OCI-LY7 (cell line): ENCODE measurements at regions not wholly inside any gene's neighbourhood (a gene's known extent, or its start where the extent isn't known, plus 50 kb on each side); places are given as distances from the start of the nearest gene placed in this dataset.
"Not testable (repeated sequence)": the region's sequence is repeated elsewhere in the genome, so short reads cannot be mapped to it uniquely, and the experiment has no call there.

Source experiments
- BruUV-seq: library from RNA; stranded (reverse); fragments of 400-500 nt; replicated peaks from 2 replicates; lab custom pipeline; 2021; lab: Mats Ljungman, UMichigan
- CTCF ChIA-PET: fragments of 300-600 bp; sonication (Branson Sonifier 250); formaldehyde crosslinking; loops from one replicate; lab custom pipeline; 2022; ENCODE audit warnings: antibody characterized with exemption; ENCODE audit not compliant: unreplicated experiment; lab: Charles Lee
- POLR2A ChIA-PET: fragments of 300-600 bp; sonication (Branson Sonifier 250); formaldehyde crosslinking; loops from one replicate; lab custom pipeline; 2022; ENCODE audit warnings: antibody characterized with exemption; lab: Charles Lee
- DNase-seq: peaks from one replicate; pipeline ENCODE4 v3.0.0-alpha.2; 2015; ENCODE audit warnings: low spot score
- H2AFZ ChIP-seq: fragments of 200-600 bp; sonication (generic), shearing (Covaris generic); 2 replicates; pipeline ENCODE4 v1.6.1; 2014; ENCODE audit warnings: mild to moderate bottlenecking, antibody characterized with exemption, low read length, moderate library complexity
- H3K27ac ChIP-seq: fragments of 200-600 bp; sonication (generic); 2 replicates; pipeline ENCODE4 v1.5.1; 2014; ENCODE audit warnings: mixed run types, low read depth, mild to moderate bottlenecking, moderate library complexity, low read length, inconsistent platforms; ENCODE audit not compliant: poor library complexity, severe bottlenecking
- H3K36me3 ChIP-seq: fragments of 200-600 bp; sonication (generic); 2 replicates; pipeline ENCODE4 v1.6.1; 2014; ENCODE audit warnings: mild to moderate bottlenecking, antibody characterized with exemption, low read length, moderate library complexity, mixed read lengths; ENCODE audit not compliant: insufficient read depth
- H3K4me1 ChIP-seq: fragments of 200-600 bp; sonication (generic); 2 replicates; pipeline ENCODE4 v1.5.1; 2014; ENCODE audit warnings: mild to moderate bottlenecking, low read length; ENCODE audit not compliant: insufficient read depth, poor library complexity, severe bottlenecking
- H3K4me2 ChIP-seq: fragments of 200-600 bp; sonication (generic); 2 replicates; pipeline ENCODE4 v1.6.1; 2014; ENCODE audit warnings: mild to moderate bottlenecking, low read length
- H3K4me3 ChIP-seq: fragments of 200-600 bp; sonication (generic); 2 replicates; pipeline ENCODE4 v1.5.1; 2014; ENCODE audit warnings: mild to moderate bottlenecking, low read depth, low read length; ENCODE audit not compliant: poor library complexity, severe bottlenecking
- H3K79me2 ChIP-seq: fragments of 200-600 bp; sonication (generic); 2 replicates; pipeline ENCODE4 v1.6.1; 2016; ENCODE audit warnings: low read depth, mild to moderate bottlenecking, low read length, moderate library complexity, mixed read lengths; ENCODE audit not compliant: insufficient read depth
- H3K9me2 ChIP-seq: fragments of 200-600 bp; sonication (generic); 2 replicates; pipeline ENCODE4 v1.6.1; 2016; ENCODE audit warnings: mild to moderate bottlenecking, low read length, mixed read lengths; ENCODE audit not compliant: insufficient read depth
- H3K9me3 ChIP-seq: fragments of 200-600 bp; sonication (generic); 2 replicates; pipeline ENCODE4 v1.6.1; 2014; ENCODE audit warnings: mild to moderate bottlenecking, mixed run types, low read length, mixed read lengths
- H4K20me1 ChIP-seq: fragments of 200-600 bp; sonication (generic); 2 replicates; pipeline ENCODE4 v1.6.1; 2014; ENCODE audit warnings: mild to moderate bottlenecking, antibody characterized with exemption, low read length, moderate library complexity, mixed read lengths; ENCODE audit not compliant: insufficient read depth
- EZH2phosphoT487 ChIP-seq: fragments of 200-600 bp; sonication (generic); IDR thresholded peaks from 2 replicates; pipeline ENCODE4 v1.6.1; 2018; ENCODE audit warnings: low read depth, borderline replicate concordance, mild to moderate bottlenecking, mixed run types, antibody characterized with exemption, low read length, moderate library complexity, mixed read lengths
- intact Hi-C: fragments of 100-400 bp; cut with micrococcal nuclease; formaldehyde crosslinking; loops from one replicate; pipeline ENCODE4 v1.10.0; 2022; ENCODE audit not compliant: unreplicated experiment
- TF ChIP-seq, protein P1 (sequence below): fragments of 200-600 bp; sonication (generic); conservative IDR thresholded peaks from 2 replicates; pipeline ENCODE4 v1.5.1; 2014; ENCODE audit warnings: mild to moderate bottlenecking, antibody characterized with exemption, low read length, moderate library complexity, mixed read lengths

- peaks cover 30% of the 10 kb centered on the region for H3K9me3 ChIP-seq
- DNase-seq, H3K9me2 ChIP-seq, H3K4me3 ChIP-seq, BruUV-seq, H3K27ac ChIP-seq, H4K20me1 ChIP-seq, H2AFZ ChIP-seq, intact Hi-C loops, CTCF ChIA-PET, H3K79me2 ChIP-seq, H3K36me3 ChIP-seq, H3K4me2 ChIP-seq, POLR2A ChIA-PET: not testable (repeated sequence)
- peaks cover 35% of the 10 kb centered on the region for H3K4me1 ChIP-seq
Measured at GRCh38 chr17:22229821-22230220, 537.5 kb downstream of the KCNJ18 start.

- H4K20me1 ChIP-seq, result no peaks in the 10 kb centered on the region
- intact Hi-C loops, result no loop called here
Measured at GRCh38 chr17:22233382-22233781, 541.1 kb downstream of the KCNJ18 start.

GRCh38 chr17:22242472-22242871 is 550.1 kb downstream of the KCNJ18 start:
- Histone ChIP-seq H3K36me3 (no peaks in the 10 kb centered on the region), H3K4me3 (no peak overlapping the region), H3K9me2 (no peaks in the 10 kb centered on the region), H3K27ac (no peak overlapping the region), H2AFZ (no peak overlapping the region), H3K4me2 (no peak overlapping the region), H3K79me2 (no peaks in the 10 kb centered on the region), H3K4me1 (no peaks in the 10 kb centered on the region), H3K9me3 (peaks cover 75% of the 10 kb centered on the region), H4K20me1 (no peaks in the 10 kb centered on the region)
- BruUV-seq, result no TSS peak
- no peak for DNase-seq
- intact Hi-C loops, result no loop called here
- ChIA-PET POLR2A (no interaction called here), CTCF (no interaction called here)
- TF ChIP-seq, protein P1, sequence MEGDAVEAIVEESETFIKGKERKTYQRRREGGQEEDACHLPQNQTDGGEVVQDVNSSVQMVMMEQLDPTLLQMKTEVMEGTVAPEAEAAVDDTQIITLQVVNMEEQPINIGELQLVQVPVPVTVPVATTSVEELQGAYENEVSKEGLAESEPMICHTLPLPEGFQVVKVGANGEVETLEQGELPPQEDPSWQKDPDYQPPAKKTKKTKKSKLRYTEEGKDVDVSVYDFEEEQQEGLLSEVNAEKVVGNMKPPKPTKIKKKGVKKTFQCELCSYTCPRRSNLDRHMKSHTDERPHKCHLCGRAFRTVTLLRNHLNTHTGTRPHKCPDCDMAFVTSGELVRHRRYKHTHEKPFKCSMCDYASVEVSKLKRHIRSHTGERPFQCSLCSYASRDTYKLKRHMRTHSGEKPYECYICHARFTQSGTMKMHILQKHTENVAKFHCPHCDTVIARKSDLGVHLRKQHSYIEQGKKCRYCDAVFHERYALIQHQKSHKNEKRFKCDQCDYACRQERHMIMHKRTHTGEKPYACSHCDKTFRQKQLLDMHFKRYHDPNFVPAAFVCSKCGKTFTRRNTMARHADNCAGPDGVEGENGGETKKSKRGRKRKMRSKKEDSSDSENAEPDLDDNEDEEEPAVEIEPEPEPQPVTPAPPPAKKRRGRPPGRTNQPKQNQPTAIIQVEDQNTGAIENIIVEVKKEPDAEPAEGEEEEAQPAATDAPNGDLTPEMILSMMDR, result no peak
- no peak for TF ChIP-seq EZH2phosphoT487

More at GRCh38 chr17:22233382-22233781, 541.1 kb downstream of the KCNJ18 start:
- Histone ChIP-seq H3K27ac (no peak overlapping the region), H2AFZ (no peak overlapping the region), H3K9me2 (no peaks in the 10 kb centered on the region), H3K36me3 (peaks cover 5% of the 10 kb centered on the region; the same call in 1 of the 2 replicates), H3K9me3 (peaks cover 65% of the 10 kb centered on the region), H3K79me2 (no peaks in the 10 kb centered on the region), H3K4me3 (no peak overlapping the region), H3K4me2 (no peak overlapping the region), H3K4me1 (peaks cover 10% of the 10 kb centered on the region)
- no TSS peak for BruUV-seq
- no peak for TF ChIP-seq EZH2phosphoT487
- TF ChIP-seq, protein P1, result no peak
- ChIA-PET POLR2A (no interaction called here), CTCF (no interaction called here)
- DNase-seq, result peak; percentile 39
